CD4-positive, alpha-beta T cell treated with Interleukin-4 for 1 hour (primary cell): ENCODE measurements at regions not wholly inside any gene's neighbourhood (a gene's known extent, or its start where the extent isn't known, plus 50 kb on each side); places are given as distances from the start of the nearest gene placed in this dataset.
A peak's percentile ranks its signal among the peaks of the same experiment; 100 is the strongest.

Experiments used
- DNase-seq, 2 donors: peaks; one replicate each; pipeline ENCODE4 v3.0.0-alpha.2; 2020 to 2022

GRCh38 chr4:123288309-123289025 lies 108.1 kb upstream of the SPRY1 start:
- DNase-seq: peak in 1 of 2 donors; percentile 4

- DNase-seq: no peak
Observed at GRCh38 chr4:123291329-123291728, 105.3 kb upstream of the SPRY1 start.

- no peak for DNase-seq
Observed at GRCh38 chr4:123297836-123298235, 98.8 kb upstream of the SPRY1 start.

GRCh38 chr4:123298261-123298660 lies 98.3 kb upstream of the SPRY1 start:
- no peak for DNase-seq

- DNase-seq: no peak
Observed at GRCh38 chr4:123298801-123299200, 97.8 kb upstream of the SPRY1 start.

GRCh38 chr4:123299212-123299691 lies 97.3 kb upstream of the SPRY1 start:
- no peak for DNase-seq

GRCh38 chr4:123300222-123301039 lies 96.2 kb upstream of the SPRY1 start:
- DNase-seq: no peak

GRCh38 chr4:123301923-123302322 lies 94.7 kb upstream of the SPRY1 start:
- DNase-seq: no peak

- DNase-seq: no peak
Observed at GRCh38 chr4:123304151-123304964, 92.2 kb upstream of the SPRY1 start.

GRCh38 chr4:123305736-123306135 lies 90.9 kb upstream of the SPRY1 start:
- no peak for DNase-seq

- no peak for DNase-seq
Observed at GRCh38 chr4:123306769-123307168, 89.8 kb upstream of the SPRY1 start.

GRCh38 chr4:123308667-123309066 lies 87.9 kb upstream of the SPRY1 start:
- no peak for DNase-seq

GRCh38 chr4:123312116-123312515 lies 84.5 kb upstream of the SPRY1 start:
- DNase-seq: no peak

- no peak for DNase-seq
Observed at GRCh38 chr4:123312951-123313592, 83.5 kb upstream of the SPRY1 start.

- no peak for DNase-seq
Observed at GRCh38 chr4:123315617-123316016, 81.0 kb upstream of the SPRY1 start.

GRCh38 chr4:123317211-123317610 lies 79.4 kb upstream of the SPRY1 start:
- DNase-seq: no peak

GRCh38 chr4:123319639-123320038 lies 77.0 kb upstream of the SPRY1 start:
- DNase-seq: no peak

- DNase-seq: no peak
Observed at GRCh38 chr4:123323998-123324397, 72.6 kb upstream of the SPRY1 start.

- no peak for DNase-seq
Observed at GRCh38 chr4:123325241-123325681, 71.3 kb upstream of the SPRY1 start.

- no peak for DNase-seq
Observed at GRCh38 chr4:123327346-123327745, 69.2 kb upstream of the SPRY1 start.

- no peak for DNase-seq
Observed at GRCh38 chr4:123327846-123328429, 68.7 kb upstream of the SPRY1 start.

GRCh38 chr4:123338715-123339114 lies 57.9 kb upstream of the SPRY1 start:
- no peak for DNase-seq
